GM18858 (cell line): ENCODE measurements at regions not wholly inside any gene's neighbourhood (a gene's known extent, or its start where the extent isn't known, plus 50 kb on each side); places are given as distances from the start of the nearest gene placed in this dataset.
"Not testable (repeated sequence)": the region's sequence is repeated elsewhere in the genome, so short reads cannot be mapped to it uniquely, and the experiment has no call there.

Experiments used
- ATAC-seq: cut with Tn5 transposase; IDR thresholded peaks from one replicate; pipeline ENCODE4 v1.9.1; 2021; ENCODE audit not compliant: unreplicated experiment

GRCh38 chrX:114095789-114096188 lies 488.1 kb upstream of the HTR2C start:
- no peak for ATAC-seq

DNA sequence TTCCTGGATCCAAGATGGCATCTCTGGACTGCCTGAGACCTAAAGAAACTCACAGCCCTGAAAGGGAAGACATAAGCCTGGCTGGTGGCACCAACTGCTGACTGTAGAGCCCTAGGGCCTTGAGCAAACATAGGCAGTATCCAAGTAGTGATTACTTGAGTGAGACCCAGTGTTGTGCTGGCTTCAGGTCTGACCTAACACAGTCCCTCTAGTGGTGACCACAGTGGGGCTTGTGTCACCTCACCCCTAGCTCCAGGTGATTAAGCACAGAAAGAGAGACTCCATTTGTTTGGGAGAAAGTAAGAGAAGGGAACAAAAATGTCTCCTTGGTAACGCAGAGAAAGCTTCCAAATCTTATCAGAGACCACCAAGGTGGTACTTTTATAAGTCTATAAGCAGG lies 496.3 kb upstream of the HTR2C start:
- no peak for ATAC-seq

GRCh38 chrX:114077773-114078172 lies 506.1 kb upstream of the HTR2C start:
- no peak for ATAC-seq

DNA sequence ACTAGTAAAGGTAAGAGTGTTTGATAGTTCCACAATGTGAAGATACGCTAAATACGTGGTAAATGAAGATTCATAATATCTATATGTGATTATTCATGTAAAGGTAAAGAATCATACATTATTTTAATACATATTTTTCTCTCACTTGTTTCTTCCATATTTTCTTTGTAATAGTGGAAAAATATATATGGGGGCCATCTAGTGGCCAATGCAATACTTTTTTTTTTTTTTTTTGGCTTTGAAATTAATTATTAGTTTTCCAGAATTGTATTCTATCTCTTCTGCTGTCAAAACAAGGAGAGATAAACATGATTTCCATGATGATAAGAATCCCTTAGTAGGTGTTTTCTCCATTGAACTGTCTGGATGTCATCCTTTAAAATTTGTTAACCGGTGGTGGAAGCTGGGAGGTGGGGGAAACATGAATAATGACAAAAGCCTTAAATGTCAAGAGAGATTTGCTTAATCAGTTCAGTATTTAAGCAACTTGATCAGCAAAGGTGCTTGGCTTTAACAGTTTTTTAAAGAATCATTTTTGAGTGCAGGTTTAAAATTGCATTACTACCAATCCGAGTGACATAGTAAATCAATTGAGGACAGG lies 508.7 kb upstream of the HTR2C start:
- no peak for ATAC-seq

DNA sequence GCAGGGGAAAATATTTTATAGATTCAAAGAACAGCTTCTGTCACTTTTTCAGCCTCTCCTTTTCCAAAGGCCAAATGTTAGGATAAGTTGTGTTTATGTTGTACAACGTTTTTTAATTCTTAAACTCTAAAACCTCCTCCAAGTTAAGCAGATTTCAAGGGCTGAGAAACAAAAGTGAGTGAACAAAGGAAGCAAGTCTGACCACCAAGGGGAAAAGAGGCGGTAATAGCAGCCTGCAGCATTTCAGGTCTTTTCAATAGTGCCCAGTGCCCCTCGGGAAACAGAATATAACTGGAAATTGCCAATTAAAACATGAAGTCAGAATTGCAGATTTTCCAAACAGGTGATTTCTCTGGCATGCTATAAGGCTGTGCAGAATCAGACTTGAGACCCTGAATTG lies 510.0 kb upstream of the HTR2C start:
- ATAC-seq = no peak

- no peak for ATAC-seq
These were observed 512.5 kb upstream of the HTR2C start for GRCh38 chrX:114071412-114071811.

GRCh38 chrX:114065577-114066223 lies 518.2 kb upstream of the HTR2C start:
- ATAC-seq = no peak

GRCh38 chrX:114061226-114061625 lies 522.7 kb upstream of the HTR2C start:
- ATAC-seq = no peak

- ATAC-seq = no peak
These were observed 524.9 kb upstream of the HTR2C start for GRCh38 chrX:114058988-114059418.

DNA sequence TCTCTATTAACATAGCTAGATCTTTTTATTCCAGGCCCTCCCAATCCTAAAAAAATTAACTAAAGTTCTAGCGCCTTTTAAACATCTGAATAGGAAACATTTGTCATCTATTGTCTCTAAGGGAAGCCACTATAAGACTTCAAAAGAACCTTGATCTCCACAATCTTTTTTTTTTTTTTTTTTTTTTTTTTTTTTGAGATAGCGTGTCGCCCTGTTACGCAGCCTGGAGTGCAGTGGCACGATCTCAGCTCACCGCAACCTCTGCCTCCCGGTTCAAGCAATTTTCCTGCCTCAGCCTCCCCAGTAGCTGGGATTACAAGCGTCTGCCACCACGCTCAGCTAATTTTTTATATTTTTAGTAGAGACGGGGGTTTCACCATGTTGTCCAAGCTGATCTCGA lies 526.5 kb upstream of the HTR2C start:
- not testable (repeated sequence) for ATAC-seq

GRCh38 chrX:114051667-114052315 lies 532.1 kb upstream of the HTR2C start:
- ATAC-seq = no peak

- ATAC-seq = no peak
These were observed 533.6 kb upstream of the HTR2C start for GRCh38 chrX:114050075-114050796.

DNA sequence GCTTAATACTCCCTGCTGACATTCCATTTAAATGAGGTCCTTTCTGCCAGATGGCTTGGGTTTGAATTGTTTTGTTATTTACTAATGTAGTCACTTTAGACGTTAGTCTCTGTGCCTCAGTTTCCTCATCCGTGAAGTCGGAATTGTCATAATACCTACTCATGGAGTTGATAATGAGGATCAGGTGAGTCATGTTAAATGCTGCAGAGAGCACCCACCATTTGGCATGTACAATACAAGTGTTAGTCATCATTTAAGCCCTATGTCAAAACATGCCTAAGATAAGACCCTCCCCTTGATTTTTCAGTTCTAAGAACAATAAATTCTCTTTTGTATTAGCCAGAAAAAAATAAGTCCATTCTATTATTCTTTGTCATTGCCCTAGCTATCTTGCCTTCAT lies 534.8 kb upstream of the HTR2C start:
- ATAC-seq = no peak

DNA sequence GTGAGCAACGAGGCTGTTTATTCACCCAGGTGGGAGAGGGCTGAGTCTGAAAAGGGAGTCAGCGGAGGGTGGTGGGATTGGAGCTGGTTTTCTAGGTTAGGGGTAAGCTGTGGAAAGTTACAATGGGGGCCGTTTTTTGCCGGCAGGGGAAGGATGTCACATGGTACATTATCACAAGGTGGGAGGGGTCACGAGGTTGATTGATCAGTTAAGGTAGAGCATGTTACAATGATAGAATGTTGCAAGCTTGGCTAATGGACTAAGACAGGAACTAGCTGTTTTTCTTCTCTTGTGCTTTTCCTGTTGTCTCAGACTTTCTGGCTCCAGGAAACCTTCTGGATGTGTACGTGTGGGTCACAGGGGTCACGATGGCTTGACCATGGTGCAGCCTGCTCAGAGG lies 536.3 kb upstream of the HTR2C start:
- no peak for ATAC-seq

DNA sequence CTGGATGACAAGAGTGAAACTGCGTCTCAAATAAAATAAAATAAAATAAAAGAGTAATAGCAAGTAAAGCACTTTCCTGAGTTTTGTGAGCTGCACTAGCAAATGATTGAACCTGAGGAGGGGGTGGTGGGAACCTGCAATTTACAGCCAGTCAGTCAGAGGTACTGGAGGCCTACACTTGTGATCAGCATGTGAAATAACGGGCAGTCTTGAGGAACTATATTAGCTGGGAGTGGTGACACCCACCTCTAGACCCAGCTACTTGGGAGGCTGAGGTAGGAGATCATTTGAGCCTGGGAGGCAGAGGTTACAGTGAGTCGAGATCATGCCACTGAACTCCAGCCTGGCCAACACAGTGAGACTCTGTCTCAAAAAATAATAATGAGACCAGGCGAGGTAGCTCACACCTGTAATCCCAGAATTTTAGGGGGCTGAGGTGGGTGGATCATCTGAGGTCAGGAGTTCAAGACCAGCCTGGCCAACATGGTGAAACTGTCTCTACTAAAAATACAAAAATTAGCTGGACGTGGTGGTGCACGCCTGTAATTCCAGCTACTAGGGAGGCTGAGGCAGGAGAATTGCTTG lies 537.1 kb upstream of the HTR2C start:
- ATAC-seq = no peak

GRCh38 chrX:114041470-114041869 lies 542.4 kb upstream of the HTR2C start:
- not testable (repeated sequence) for ATAC-seq

GRCh38 chrX:114040661-114041269 lies 543.1 kb upstream of the HTR2C start:
- not testable (repeated sequence) for ATAC-seq

DNA sequence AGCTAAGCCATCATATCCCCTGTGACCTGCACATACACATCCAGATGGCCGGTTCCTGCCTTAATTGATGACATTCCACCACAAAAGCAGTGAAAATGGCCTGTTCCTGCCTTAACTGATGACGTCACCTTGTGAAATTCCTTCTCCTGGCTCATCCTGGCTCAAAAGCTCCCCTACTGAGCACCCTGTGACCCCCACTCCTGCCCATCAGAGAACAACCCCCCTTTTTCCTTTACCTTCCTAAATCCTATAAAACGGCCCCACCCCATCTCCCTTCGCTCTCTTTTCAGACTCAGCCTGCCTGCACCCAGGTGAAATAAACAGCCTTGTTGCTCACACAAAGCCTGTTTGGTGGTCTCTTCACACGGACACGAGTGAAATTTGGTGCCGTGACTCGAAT lies 543.8 kb upstream of the HTR2C start:
- not testable (repeated sequence) for ATAC-seq

- ATAC-seq = no peak
These were observed 545.5 kb upstream of the HTR2C start for GRCh38 chrX:114038358-114038757.

GRCh38 chrX:114037515-114037914 lies 546.4 kb upstream of the HTR2C start:
- no peak for ATAC-seq
